H9 (cell line): ENCODE measurements at regions not wholly inside any gene's neighbourhood (a gene's known extent, or its start where the extent isn't known, plus 50 kb on each side); places are given as distances from the start of the nearest gene placed in this dataset.

Experiments used
- DNase-seq: peaks from one replicate; pipeline ENCODE4 v3.0.0-alpha.2; 2017
- H2AFZ ChIP-seq: one replicate; pipeline ENCODE4 v1.6.1; 2013; ENCODE audit warnings: mild to moderate bottlenecking, low read length, control low read depth, moderate library complexity
- H2AK5ac ChIP-seq: 2 replicates; pipeline ENCODE4 v1.6.1; 2013; ENCODE audit warnings: low read length, control low read depth, mixed read lengths; ENCODE audit not compliant: insufficient read length
- H2BK120ac ChIP-seq: one replicate; pipeline ENCODE4 v1.6.1; 2013; ENCODE audit warnings: low read depth, mild to moderate bottlenecking, low read length, control low read depth, inconsistent platforms; ENCODE audit not compliant: poor library complexity, severe bottlenecking
- H2BK12ac ChIP-seq: 2 replicates; pipeline ENCODE4 v1.6.1; 2013; ENCODE audit warnings: low read length, control low read depth, mixed read lengths, low read depth; ENCODE audit not compliant: insufficient read length
- H2BK15ac ChIP-seq: 2 replicates; pipeline ENCODE4 v1.6.1; 2013; ENCODE audit warnings: low read depth, low read length, control low read depth
- H2BK20ac ChIP-seq: one replicate; pipeline ENCODE4 v1.6.1; 2013; ENCODE audit warnings: low read depth, mild to moderate bottlenecking, low read length, control low read depth, inconsistent platforms; ENCODE audit not compliant: poor library complexity, severe bottlenecking
- H2BK5ac ChIP-seq: 2 replicates; pipeline ENCODE4 v1.6.1; 2013; ENCODE audit warnings: low read length, control low read depth, mixed read lengths; ENCODE audit not compliant: insufficient read length
- H3K14ac ChIP-seq: 2 replicates; pipeline ENCODE4 v1.6.1; 2013; ENCODE audit warnings: low read length, control low read depth; ENCODE audit not compliant: insufficient read depth
- H3K18ac ChIP-seq: 2 replicates; pipeline ENCODE4 v1.6.1; 2013; ENCODE audit warnings: low read depth, mild to moderate bottlenecking, mixed read lengths, low read length, control low read depth; ENCODE audit not compliant: insufficient read length
- H3K23ac ChIP-seq: 2 replicates; pipeline ENCODE4 v1.6.1; 2013; ENCODE audit warnings: low read length, control low read depth, mixed read lengths, low read depth; ENCODE audit not compliant: insufficient read length
- H3K23me2 ChIP-seq: 2 replicates; pipeline ENCODE4 v1.6.1; 2013; ENCODE audit warnings: low read depth, mild to moderate bottlenecking, mixed read lengths, low read length, control low read depth; ENCODE audit not compliant: insufficient read length, poor library complexity, severe bottlenecking
- H3K27ac ChIP-seq: 2 replicates; pipeline ENCODE4 v1.5.1; 2013; ENCODE audit warnings: low read length, control low read depth, mixed read lengths, low read depth; ENCODE audit not compliant: insufficient read length
- H3K27me3 ChIP-seq: 2 replicates; pipeline ENCODE4 v1.6.1; 2013; ENCODE audit warnings: low read length, control low read depth, inconsistent platforms; ENCODE audit not compliant: insufficient read depth
- H3K4ac ChIP-seq: 2 replicates; pipeline ENCODE4 v1.6.1; 2013; ENCODE audit warnings: low read depth, mild to moderate bottlenecking, control low read depth, inconsistent platforms, low read length, moderate library complexity
- H3K4me1 ChIP-seq: 2 replicates; pipeline ENCODE4 v1.6.1; 2013; ENCODE audit warnings: low read length, control low read depth, inconsistent platforms; ENCODE audit not compliant: insufficient read depth
- H3K4me2 ChIP-seq: 2 replicates; pipeline ENCODE4 v1.6.1; 2013; ENCODE audit warnings: low read length, control low read depth, mixed read lengths; ENCODE audit not compliant: insufficient read length, insufficient read depth
- H3K56ac ChIP-seq: 2 replicates; pipeline ENCODE4 v1.6.1; 2013; ENCODE audit warnings: low read depth, mild to moderate bottlenecking, mixed read lengths, low read length, control low read depth; ENCODE audit not compliant: insufficient read length
- H3K79me1 ChIP-seq: 2 replicates; pipeline ENCODE4 v1.6.1; 2013; ENCODE audit warnings: low read depth, mild to moderate bottlenecking, moderate library complexity, low read length, control low read depth, inconsistent platforms; ENCODE audit not compliant: insufficient read depth, poor library complexity, severe bottlenecking
- H3K79me2 ChIP-seq: 2 replicates; pipeline ENCODE4 v1.6.1; 2013; ENCODE audit warnings: low read length, control low read depth, inconsistent platforms; ENCODE audit not compliant: insufficient read depth
- H3K9ac ChIP-seq: 2 replicates; pipeline ENCODE4 v1.6.1; 2013; ENCODE audit warnings: low read length, control low read depth, mixed read lengths; ENCODE audit not compliant: insufficient read length; ENCODE audit errors: extremely low read depth
- H3K9me3 ChIP-seq: one replicate; pipeline ENCODE4 v1.6.1; 2013; ENCODE audit warnings: low read depth, low read length, inconsistent platforms; ENCODE audit not compliant: control insufficient read depth
- H3T11ph ChIP-seq: one replicate; pipeline ENCODE4 v1.6.1; 2013; ENCODE audit warnings: mild to moderate bottlenecking, low read length, control low read depth, inconsistent platforms
- H4K20me1 ChIP-seq: one replicate; pipeline ENCODE4 v1.6.1; 2013; ENCODE audit not compliant: control insufficient read depth, insufficient read length, insufficient read depth
- H4K5ac ChIP-seq: 2 replicates; pipeline ENCODE4 v1.6.1; 2013; ENCODE audit warnings: low read depth, mild to moderate bottlenecking, mixed read lengths, low read length, control low read depth; ENCODE audit not compliant: insufficient read length
- H4K8ac ChIP-seq: replicated peaks from 2 replicates; pipeline ENCODE4 v1.6.1; 2013; ENCODE audit warnings: low read length, control low read depth, mixed read lengths, low read depth; ENCODE audit not compliant: insufficient read length
- H4K91ac ChIP-seq: 2 replicates; pipeline ENCODE4 v1.6.1; 2013; ENCODE audit warnings: low read depth, mild to moderate bottlenecking, moderate library complexity, mixed read lengths, low read length, control low read depth; ENCODE audit not compliant: insufficient read length
- H3K27ac Mint-ChIP-seq, 3 experiments: 2 replicates in 2 of 3; 3 replicates in 1 of 3; pipeline ENCODE4 v1.8.0; 2020 to 2021; ENCODE audit warnings: mixed read lengths in 3 of 3, mild to moderate bottlenecking in 1 of 3, moderate library complexity in 1 of 3
- H3K27me3 Mint-ChIP-seq: 2 replicates; pipeline ENCODE4 v1.8.0; 2021; ENCODE audit warnings: low read depth, mild to moderate bottlenecking, moderate library complexity, mixed read lengths
- H3K36me3 Mint-ChIP-seq, 3 experiments: 2 replicates in 2 of 3; 3 replicates in 1 of 3; pipeline ENCODE4 v1.8.0; 2020 to 2021; ENCODE audit warnings: low read depth in 3 of 3, mixed read lengths in 3 of 3; ENCODE audit not compliant: insufficient read depth in 1 of 3
- H3K4me1 Mint-ChIP-seq, 2 experiments: 2 replicates each; pipeline ENCODE4 v1.8.0; 2020; ENCODE audit warnings: mixed read lengths in 2 of 2
- H3K4me3 Mint-ChIP-seq, 2 experiments: 2 replicates in 1 of 2; 3 replicates in 1 of 2; pipeline ENCODE4 v1.8.0; 2020 to 2021; ENCODE audit warnings: mild to moderate bottlenecking in 2 of 2, mixed read lengths in 2 of 2, moderate library complexity in 1 of 2
- H3K9me3 Mint-ChIP-seq, 2 experiments: 2 replicates in 1 of 2; 3 replicates in 1 of 2; pipeline ENCODE4 v1.8.0; 2020; ENCODE audit warnings: mild to moderate bottlenecking in 2 of 2, mixed read lengths in 2 of 2, moderate library complexity in 1 of 2
- WGBS: extraction: QIAGEN DNeasy Blood & Tissue Kit; methylation state at CpG from one replicate; pipeline ENCODE4 v1.1.7; 2013; ENCODE audit warnings: missing lambda C conversion rate, low lambda C conversion rate, mixed read lengths; ENCODE audit not compliant: insufficient read length; ENCODE audit errors: extremely low coverage; 5-methylcytosine and 5-hydroxymethylcytosine counted together
- TF ChIP-seq, protein P1 (sequence below): fragments of 200-600 bp; sonication (generic); conservative IDR thresholded peaks from 3 replicates; pipeline ENCODE4 v1.8.0; 2021; ENCODE audit warnings: antibody characterized with exemption, mild to moderate bottlenecking

GRCh38 chr2:221674446-221674845 lies 102.3 kb upstream of the EPHA4 start:
- Histone ChIP-seq H3K27me3 (no peaks in the 10 kb centered on the region), H4K5ac (no peak overlapping the region), H3K4me2 (no peak overlapping the region), H4K91ac (no peak overlapping the region), H4K20me1 (no peaks in the 10 kb centered on the region), H3K4ac (no peak overlapping the region), H2BK5ac (no peak overlapping the region), H3K23me2 (no peaks in the 10 kb centered on the region), H2BK15ac (no peak overlapping the region), H2AK5ac (no peak overlapping the region), H3K27ac (no peak overlapping the region), H3K56ac (no peak overlapping the region), H3K79me1 (no peaks in the 10 kb centered on the region), H2BK120ac (no peak overlapping the region), H2BK12ac (no peak overlapping the region), H4K8ac (no peak overlapping the region), H3K14ac (no peak overlapping the region), H3K79me2 (no peaks in the 10 kb centered on the region), H3K9me3 (no peaks in the 10 kb centered on the region), H3K4me1 (peaks cover 19% of the 10 kb centered on the region), H2BK20ac (no peak overlapping the region), H3K18ac (no peak overlapping the region), H2AFZ (no peak overlapping the region), H3K23ac (no peak overlapping the region), H3T11ph (no peak overlapping the region), H3K9ac (no peak overlapping the region)
- no peaks in the 10 kb centered on the region; a peak in 1 of 7 replicates for H3K36me3 Mint-ChIP-seq
- H3K9me3 Mint-ChIP-seq = no peaks in the 10 kb centered on the region; a peak in 1 of 5 replicates
- H3K27me3 Mint-ChIP-seq = no peaks in the 10 kb centered on the region
- no peak overlapping the region for H3K27ac Mint-ChIP-seq
- TF ChIP-seq, protein P1, sequence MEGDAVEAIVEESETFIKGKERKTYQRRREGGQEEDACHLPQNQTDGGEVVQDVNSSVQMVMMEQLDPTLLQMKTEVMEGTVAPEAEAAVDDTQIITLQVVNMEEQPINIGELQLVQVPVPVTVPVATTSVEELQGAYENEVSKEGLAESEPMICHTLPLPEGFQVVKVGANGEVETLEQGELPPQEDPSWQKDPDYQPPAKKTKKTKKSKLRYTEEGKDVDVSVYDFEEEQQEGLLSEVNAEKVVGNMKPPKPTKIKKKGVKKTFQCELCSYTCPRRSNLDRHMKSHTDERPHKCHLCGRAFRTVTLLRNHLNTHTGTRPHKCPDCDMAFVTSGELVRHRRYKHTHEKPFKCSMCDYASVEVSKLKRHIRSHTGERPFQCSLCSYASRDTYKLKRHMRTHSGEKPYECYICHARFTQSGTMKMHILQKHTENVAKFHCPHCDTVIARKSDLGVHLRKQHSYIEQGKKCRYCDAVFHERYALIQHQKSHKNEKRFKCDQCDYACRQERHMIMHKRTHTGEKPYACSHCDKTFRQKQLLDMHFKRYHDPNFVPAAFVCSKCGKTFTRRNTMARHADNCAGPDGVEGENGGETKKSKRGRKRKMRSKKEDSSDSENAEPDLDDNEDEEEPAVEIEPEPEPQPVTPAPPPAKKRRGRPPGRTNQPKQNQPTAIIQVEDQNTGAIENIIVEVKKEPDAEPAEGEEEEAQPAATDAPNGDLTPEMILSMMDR = no peak
- no peak overlapping the region for H3K4me3 Mint-ChIP-seq
- peaks cover 41% of the 10 kb centered on the region in 2 experiments for H3K4me1 Mint-ChIP-seq
- no CpG with 5 or more reads among the region's 4 CpGs for WGBS
- no peak for DNase-seq
